ENCODE measurements at regions not wholly inside any gene's neighbourhood (a gene's known extent, or its start where the extent isn't known, plus 50 kb on each side); places are given as distances from the start of the nearest gene placed in this dataset.

- TF ChIP-seq FOXM1 (CRISPR knock-in tag; IDR thresholded peaks at IDR 0.05) = no peak
- no peak for TF ChIP-seq KLF16 (CRISPR knock-in tag; IDR thresholded peaks at IDR 0.05)
- TF ChIP-seq CENPX (CRISPR knock-in tag; IDR thresholded peaks at IDR 0.05) = no peak
Measured at GRCh38 chr6:39999006-39999867, 65.0 kb upstream of the MOCS1 start.
